NT2/D1 (cell line): ENCODE measurements at regions not wholly inside any gene's neighbourhood (a gene's known extent, or its start where the extent isn't known, plus 50 kb on each side); places are given as distances from the start of the nearest gene placed in this dataset.

Experiments
- SUZ12 ChIP-seq: IDR thresholded peaks from 2 replicates; pipeline ENCODE4 v1.6.1; 2011; ENCODE audit not compliant: insufficient read length, insufficient read depth; ENCODE audit errors: extremely low read depth
- YY1 ChIP-seq: IDR thresholded peaks from 2 replicates; pipeline ENCODE4 v1.6.1; 2011; ENCODE audit not compliant: insufficient read length, insufficient read depth
- ZNF274 ChIP-seq: IDR thresholded peaks from 2 replicates; pipeline ENCODE4 v1.6.1; 2011; ENCODE audit warnings: mild to moderate bottlenecking, low read depth, low read length

DNA sequence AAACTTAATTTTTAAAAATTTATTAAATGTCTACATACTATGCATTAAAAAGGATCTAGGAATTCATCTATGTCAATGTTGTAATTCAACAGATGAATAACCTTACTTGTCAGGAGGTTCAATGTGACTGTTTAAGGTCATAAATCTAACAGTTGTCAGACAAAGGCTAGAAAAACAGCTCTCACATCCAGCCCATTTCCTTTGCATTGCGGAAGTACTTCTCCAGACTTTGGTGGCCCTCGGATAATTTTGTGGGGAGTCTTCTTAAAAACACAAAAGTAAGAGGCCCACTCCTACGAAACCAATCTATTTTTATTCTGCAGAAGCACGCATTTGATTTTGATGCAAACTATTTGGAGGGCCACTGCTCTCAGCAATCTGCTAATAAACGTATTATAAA, 122.6 kb upstream of the CHRM3 start:
- TF ChIP-seq YY1 (no peak), ZNF274 (no peak), SUZ12 (no peak)
